ENCODE measurements at regions not wholly inside any gene's neighbourhood (a gene's known extent, or its start where the extent isn't known, plus 50 kb on each side); places are given as distances from the start of the nearest gene placed in this dataset.
A peak's percentile ranks its signal among the peaks of the same experiment; 100 is the strongest.

DNA sequence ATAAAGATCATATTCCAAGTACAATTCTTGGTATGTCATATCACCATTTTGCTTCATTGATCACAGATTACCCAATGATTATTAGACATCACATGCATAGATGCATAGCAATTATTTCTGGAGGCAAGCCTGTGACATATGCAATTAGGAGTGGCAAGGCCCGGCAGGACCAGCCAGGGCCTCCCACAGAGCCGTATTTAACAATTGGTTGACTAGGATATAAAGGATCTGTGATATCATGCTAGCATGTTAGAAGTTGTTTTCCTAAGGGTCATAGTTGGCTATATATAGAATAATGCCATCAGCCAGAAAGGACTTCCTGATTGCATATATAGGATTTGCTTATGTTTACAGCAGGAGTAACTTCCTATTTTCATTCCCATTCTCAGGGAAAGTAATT, 103.5 kb upstream of the OTUD4 start:
- TF ChIP-seq ESRRG (CRISPR knock-in tag; IDR thresholded peaks at IDR 0.05) (no peak), PATZ1 (CRISPR knock-in tag; IDR thresholded peaks at IDR 0.05; ENCODE audit: borderline replicate concordance) (no peak), PPARA (CRISPR knock-in tag; IDR thresholded peaks at IDR 0.05; ENCODE audit: borderline replicate concordance) (no peak), ZFP30 (CRISPR knock-in tag; IDR thresholded peaks at IDR 0.05) (no peak), OSR1 (CRISPR knock-in tag; IDR thresholded peaks at IDR 0.05) (no peak), ISL1 (CRISPR knock-in tag; IDR thresholded peaks at IDR 0.05) (no peak), ZNF565 (CRISPR knock-in tag; conservative IDR thresholded peaks at IDR 0.05; ENCODE audit: low read depth) (no peak), BACH2 (CRISPR knock-in tag; IDR thresholded peaks at IDR 0.05; ENCODE audit: borderline replicate concordance) (no peak), ZNF70 (CRISPR knock-in tag; IDR thresholded peaks at IDR 0.05) (no peak), ZFP3 (CRISPR knock-in tag; IDR thresholded peaks at IDR 0.05) (no peak), CSDC2 (CRISPR knock-in tag; IDR thresholded peaks at IDR 0.05) (no peak)
- no peak for ATAC-seq

- ATAC-seq = no peak
- TF ChIP-seq SNAI2 (CRISPR knock-in tag; IDR thresholded peaks at IDR 0.05) (no peak), TCF4 (CRISPR knock-in tag; IDR thresholded peaks at IDR 0.05; ENCODE audit: borderline replicate concordance) (no peak), POU6F1 (CRISPR knock-in tag; IDR thresholded peaks at IDR 0.05; ENCODE audit: borderline replicate concordance, low read depth) (no peak), ZFP30 (CRISPR knock-in tag; IDR thresholded peaks at IDR 0.05) (no peak), ARNTL (CRISPR knock-in tag; IDR thresholded peaks at IDR 0.05; ENCODE audit: borderline replicate concordance, low read depth) (no peak), OSR1 (CRISPR knock-in tag; IDR thresholded peaks at IDR 0.05) (no peak), ZFP3 (CRISPR knock-in tag; IDR thresholded peaks at IDR 0.05) (no peak), BACH2 (CRISPR knock-in tag; IDR thresholded peaks at IDR 0.05; ENCODE audit: borderline replicate concordance) (no peak), CSDC2 (CRISPR knock-in tag; IDR thresholded peaks at IDR 0.05) (no peak), ISL1 (CRISPR knock-in tag; IDR thresholded peaks at IDR 0.05) (no peak)
- TF ChIP-seq, protein P1, sequence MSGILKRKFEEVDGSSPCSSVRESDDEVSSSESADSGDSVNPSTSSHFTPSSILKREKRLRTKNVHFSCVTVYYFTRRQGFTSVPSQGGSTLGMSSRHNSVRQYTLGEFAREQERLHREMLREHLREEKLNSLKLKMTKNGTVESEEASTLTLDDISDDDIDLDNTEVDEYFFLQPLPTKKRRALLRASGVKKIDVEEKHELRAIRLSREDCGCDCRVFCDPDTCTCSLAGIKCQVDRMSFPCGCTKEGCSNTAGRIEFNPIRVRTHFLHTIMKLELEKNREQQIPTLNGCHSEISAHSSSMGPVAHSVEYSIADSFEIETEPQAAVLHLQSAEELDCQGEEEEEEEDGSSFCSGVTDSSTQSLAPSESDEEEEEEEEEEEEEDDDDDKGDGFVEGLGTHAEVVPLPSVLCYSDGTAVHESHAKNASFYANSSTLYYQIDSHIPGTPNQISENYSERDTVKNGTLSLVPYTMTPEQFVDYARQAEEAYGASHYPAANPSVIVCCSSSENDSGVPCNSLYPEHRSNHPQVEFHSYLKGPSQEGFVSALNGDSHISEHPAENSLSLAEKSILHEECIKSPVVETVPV (CRISPR knock-in tag; IDR thresholded peaks at IDR 0.05) = no peak
- TF ChIP-seq, protein P2, sequence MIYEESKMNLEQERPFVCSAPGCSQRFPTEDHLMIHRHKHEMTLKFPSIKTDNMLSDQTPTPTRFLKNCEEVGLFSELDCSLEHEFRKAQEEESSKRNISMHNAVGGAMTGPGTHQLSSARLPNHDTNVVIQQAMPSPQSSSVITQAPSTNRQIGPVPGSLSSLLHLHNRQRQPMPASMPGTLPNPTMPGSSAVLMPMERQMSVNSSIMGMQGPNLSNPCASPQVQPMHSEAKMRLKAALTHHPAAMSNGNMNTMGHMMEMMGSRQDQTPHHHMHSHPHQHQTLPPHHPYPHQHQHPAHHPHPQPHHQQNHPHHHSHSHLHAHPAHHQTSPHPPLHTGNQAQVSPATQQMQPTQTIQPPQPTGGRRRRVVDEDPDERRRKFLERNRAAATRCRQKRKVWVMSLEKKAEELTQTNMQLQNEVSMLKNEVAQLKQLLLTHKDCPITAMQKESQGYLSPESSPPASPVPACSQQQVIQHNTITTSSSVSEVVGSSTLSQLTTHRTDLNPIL (CRISPR knock-in tag; IDR thresholded peaks at IDR 0.05; ENCODE audit: low read depth) = no peak
These were observed 101.6 kb upstream of the OTUD4 start for GRCh38 chr4:145281951-145282350.

- ATAC-seq = no peak
- TF ChIP-seq RARB (CRISPR knock-in tag; IDR thresholded peaks at IDR 0.05) = no peak
- TF ChIP-seq, protein P1 (CRISPR knock-in tag; IDR thresholded peaks at IDR 0.05) = no peak
These were observed 100.8 kb upstream of the OTUD4 start for GRCh38 chr4:145281224-145281623.

DNA sequence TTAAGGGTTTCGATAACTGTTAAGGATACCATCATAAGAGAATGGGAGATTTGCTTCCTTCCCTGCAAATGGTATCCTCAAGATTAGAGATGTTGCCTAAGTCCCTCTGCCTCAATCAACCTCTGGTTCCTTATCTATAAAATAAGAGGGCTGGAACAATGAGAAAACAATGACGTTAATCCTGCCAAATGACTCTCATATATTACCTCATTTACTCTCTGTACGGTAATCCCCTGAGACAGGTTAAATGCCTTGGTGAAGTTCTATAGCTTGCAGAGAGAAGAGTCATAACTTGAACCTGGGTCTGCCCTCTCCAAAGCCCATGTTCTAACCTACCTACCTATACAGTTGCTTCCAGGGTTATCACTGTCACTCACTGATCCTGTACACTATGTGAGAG, 100.2 kb upstream of the OTUD4 start:
- ATAC-seq = no peak
- peak; percentile 23; the same call in 1 of the 2 replicates for TF ChIP-seq ISL1 (CRISPR knock-in tag; IDR thresholded peaks at IDR 0.05)
- no peak for TF ChIP-seq ESRRG (CRISPR knock-in tag; IDR thresholded peaks at IDR 0.05)
- TF ChIP-seq BACH2 (CRISPR knock-in tag; IDR thresholded peaks at IDR 0.05; ENCODE audit: borderline replicate concordance) = no peak
- TF ChIP-seq, protein P2 (CRISPR knock-in tag; IDR thresholded peaks at IDR 0.05; ENCODE audit: low read depth) = 0 out of 2 replicates have a peak, but pooled peaks have one; percentile 30
- TF ChIP-seq ZC3H10 (CRISPR knock-in tag; IDR thresholded peaks at IDR 0.05) = no peak

Measured in SK-N-SH treated with all-trans-retinoic acid at 6 μM for 48 hours (cell line).